NOMO-1 treated with DMSO at 0.1 percent for 48 hours (cell line): ENCODE measurements at regions not wholly inside any gene's neighbourhood (a gene's known extent, or its start where the extent isn't known, plus 50 kb on each side); places are given as distances from the start of the nearest gene placed in this dataset.

ENCODE experiments used
- DNase-seq: peaks from one replicate; lab custom pipeline; 2025; ENCODE audit not compliant: unreplicated experiment; lab: John Stamatoyannopoulos, UW

DNA sequence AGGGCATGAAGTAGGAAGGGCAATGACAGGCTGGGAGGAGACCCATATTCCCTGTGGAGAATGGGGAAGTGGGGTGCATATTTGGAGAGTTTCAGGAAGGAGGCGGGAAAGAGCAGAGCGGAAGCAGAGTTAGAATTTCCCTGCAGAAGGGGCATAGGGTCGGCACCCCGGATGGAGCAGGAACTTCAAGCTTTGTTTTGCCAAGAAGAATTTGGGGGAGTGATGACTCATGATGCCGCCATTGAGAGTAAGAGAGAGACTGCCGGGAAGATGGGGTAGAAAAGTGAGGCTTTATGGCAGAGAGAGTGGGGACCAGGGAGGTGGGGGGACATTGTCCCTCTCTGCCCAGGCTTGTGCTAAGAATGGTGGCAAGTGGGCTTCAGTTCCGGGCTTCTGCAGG is 50.3 kb upstream of the EPB41L1 start:
- no peak for DNase-seq
